Caco-2 (cell line): ENCODE measurements at regions not wholly inside any gene's neighbourhood (a gene's known extent, or its start where the extent isn't known, plus 50 kb on each side); places are given as distances from the start of the nearest gene placed in this dataset.
"Not testable (repeated sequence)": the region's sequence is repeated elsewhere in the genome, so short reads cannot be mapped to it uniquely, and the experiment has no call there.

Experiments used
- BruUV-seq: library from RNA; stranded (reverse); fragments of 400-500 nt; replicated peaks from 2 replicates; lab custom pipeline; 2021; lab: Mats Ljungman, UMichigan
- CTCF ChIA-PET: fragments of 300-600 bp; sonication (Branson Sonifier 250); formaldehyde crosslinking; loops from one replicate; lab custom pipeline; 2022; ENCODE audit warnings: antibody characterized with exemption; lab: Charles Lee
- POLR2A ChIA-PET: fragments of 300-600 bp; sonication (Branson Sonifier 250); formaldehyde crosslinking; loops from one replicate; lab custom pipeline; 2022; ENCODE audit warnings: antibody characterized with exemption; lab: Charles Lee
- DNase-seq, 2 experiments: peaks; one replicate each; pipeline versions ENCODE4 v3.0.0 to v3.0.0-alpha.2; 2020 to 2022
- H3K27me3 ChIP-seq: replicated peaks from 2 replicates; pipeline ENCODE4 v1.6.0; 2011; ENCODE audit warnings: low read length; ENCODE audit not compliant: control insufficient read depth, insufficient read depth
- H3K36me3 ChIP-seq: 2 replicates; pipeline ENCODE4 v1.5.1; 2011; ENCODE audit warnings: low read length; ENCODE audit not compliant: control insufficient read depth, insufficient read depth
- H3K4me1 ChIP-seq: fragments of 250-450 bp; sonication (Bioruptor Pico); 2 replicates; pipeline ENCODE4 v1.5.1; 2020; ENCODE audit warnings: mild to moderate bottlenecking
- H3K4me3 ChIP-seq: 2 replicates; pipeline ENCODE4 v1.5.1; 2011; ENCODE audit warnings: low read depth, mild to moderate bottlenecking, control low read depth, low read length
- H3K9me3 ChIP-seq: fragments of 250-450 bp; sonication (Bioruptor Pico); 2 replicates; pipeline ENCODE4 v1.5.1; 2020; ENCODE audit warnings: mild to moderate bottlenecking, moderate library complexity
- H3K27ac Mint-ChIP-seq: one replicate; pipeline ENCODE4 v1.8.0; 2022; ENCODE audit warnings: mixed read lengths; ENCODE audit not compliant: unreplicated experiment
- H3K27me3 Mint-ChIP-seq: one replicate; pipeline ENCODE4 v1.8.0; 2022; ENCODE audit warnings: mixed read lengths; ENCODE audit not compliant: insufficient read depth, unreplicated experiment
- H3K36me3 Mint-ChIP-seq: one replicate; pipeline ENCODE4 v1.8.0; 2022; ENCODE audit warnings: mild to moderate bottlenecking, mixed read lengths; ENCODE audit not compliant: insufficient read depth, unreplicated experiment
- H3K4me1 Mint-ChIP-seq: one replicate; pipeline ENCODE4 v1.8.0; 2022; ENCODE audit warnings: low read depth, mixed read lengths; ENCODE audit not compliant: unreplicated experiment
- H3K4me3 Mint-ChIP-seq: one replicate; pipeline ENCODE4 v1.8.0; 2022; ENCODE audit warnings: mild to moderate bottlenecking, moderate library complexity, mixed read lengths; ENCODE audit not compliant: unreplicated experiment
- H3K9me3 Mint-ChIP-seq: one replicate; pipeline ENCODE4 v1.8.0; 2022; ENCODE audit warnings: mixed read lengths; ENCODE audit not compliant: unreplicated experiment
- CTCF ChIP-seq, 2 experiments: fragments of 200-600 bp in 1 of 2; IDR thresholded peaks; 1 replicate in 1 of 2; 2 replicates in 1 of 2; pipeline versions ENCODE4 v1.5.1 to v1.8.0; 2011 to 2022; ENCODE audit warnings: antibody characterized with exemption in 1 of 2, control low read depth in 1 of 2, inconsistent platforms in 1 of 2, low read depth in 1 of 2, low read length in 1 of 2, mild to moderate bottlenecking in 1 of 2, moderate library complexity in 1 of 2; ENCODE audit not compliant: insufficient read depth in 1 of 2, severe bottlenecking in 1 of 2, unreplicated experiment in 1 of 2
- intact Hi-C: fragments of 100-400 bp; cut with micrococcal nuclease; formaldehyde crosslinking; loops from one replicate; pipeline ENCODE4 v1.10.0; 2022; ENCODE audit not compliant: unreplicated experiment

GRCh38 chr7:106757846-106758245 is 96.9 kb upstream of the CCDC71L start:
- H3K4me3 ChIP-seq, result no peak overlapping the region
- POLR2A ChIA-PET, result no interaction called here
- no peak overlapping the region for H3K27ac Mint-ChIP-seq

GRCh38 chr7:106762845-106763244 is 101.9 kb upstream of the CCDC71L start:
- POLR2A ChIA-PET, intact Hi-C loops: not testable (repeated sequence)

More at GRCh38 chr7:106757846-106758245, 96.9 kb upstream of the CCDC71L start:
- Mint-ChIP-seq H3K4me1 (no peaks in the 10 kb centered on the region), H3K36me3 (no peaks in the 10 kb centered on the region), H3K4me3 (no peak overlapping the region), H3K9me3 (no peaks in the 10 kb centered on the region), H3K27me3 (no peaks in the 10 kb centered on the region)
- Histone ChIP-seq H3K9me3 (0 out of 2 replicates have a peak, but pooled peaks cover 2% of the 10 kb centered on the region), H3K27me3 (no peaks in the 10 kb centered on the region), H3K36me3 (no peaks in the 10 kb centered on the region), H3K4me1 (0 out of 2 replicates have a peak, but pooled peaks cover 2% of the 10 kb centered on the region)
- CTCF ChIA-PET, result no interaction called here
- no peak for TF ChIP-seq CTCF (IDR thresholded peaks at IDR 0.05; ENCODE audit: insufficient read depth in 1 of 2, low read depth in 1 of 2, low read length in 1 of 2, severe bottlenecking in 1 of 2, unreplicated experiment in 1 of 2)
- BruUV-seq, result no TSS peak
- no peak for DNase-seq
- intact Hi-C loops, result no loop called here

GRCh38 chr7:106763717-106764116 is 101.4 kb upstream of the PIK3CG start:
- H3K36me3 Mint-ChIP-seq, result no peaks in the 10 kb centered on the region
- no TSS peak for BruUV-seq
- H3K9me3 Mint-ChIP-seq, result no peaks in the 10 kb centered on the region
- Histone ChIP-seq H3K9me3 (no peaks in the 10 kb centered on the region), H3K4me1 (peaks cover 16% of the 10 kb centered on the region; the same call in 1 of the 2 replicates), H3K36me3 (no peaks in the 10 kb centered on the region), H3K4me3 (no peak overlapping the region), H3K27me3 (no peaks in the 10 kb centered on the region)
- DNase-seq, result no peak
- POLR2A ChIA-PET, result no interaction called here
- H3K4me1 Mint-ChIP-seq, result peaks cover 16% of the 10 kb centered on the region
- H3K27ac Mint-ChIP-seq, result no peak overlapping the region
- TF ChIP-seq CTCF (IDR thresholded peaks at IDR 0.05; ENCODE audit: insufficient read depth in 1 of 2, low read depth in 1 of 2, low read length in 1 of 2, severe bottlenecking in 1 of 2, unreplicated experiment in 1 of 2), result no peak
- CTCF ChIA-PET, result no interaction called here
- intact Hi-C loops, result no loop called here
- H3K4me3 Mint-ChIP-seq, result no peak overlapping the region
- H3K27me3 Mint-ChIP-seq, result no peaks in the 10 kb centered on the region

More at GRCh38 chr7:106762845-106763244, 101.9 kb upstream of the CCDC71L start:
- peaks cover 14% of the 10 kb centered on the region; the same call in 1 of the 2 replicates for H3K4me1 ChIP-seq
- H3K9me3 Mint-ChIP-seq, H3K27ac Mint-ChIP-seq, H3K27me3 ChIP-seq, H3K4me3 Mint-ChIP-seq, H3K27me3 Mint-ChIP-seq, H3K9me3 ChIP-seq, DNase-seq, CTCF ChIA-PET, H3K36me3 ChIP-seq, H3K4me3 ChIP-seq, H3K36me3 Mint-ChIP-seq, BruUV-seq: not testable (repeated sequence)
- H3K4me1 Mint-ChIP-seq, result peaks cover 11% of the 10 kb centered on the region
